NB4 (cell line): ENCODE measurements at regions not wholly inside any gene's neighbourhood (a gene's known extent, or its start where the extent isn't known, plus 50 kb on each side); places are given as distances from the start of the nearest gene placed in this dataset.
"Not testable (repeated sequence)": the region's sequence is repeated elsewhere in the genome, so short reads cannot be mapped to it uniquely, and the experiment has no call there.

Experiments used
- DNase-seq: peaks from one replicate; pipeline ENCODE4 v3.0.0; 2010; ENCODE audit warnings: low read depth
- H3K4me3 ChIP-seq: one replicate; pipeline ENCODE4 v1.5.1; 2011; ENCODE audit warnings: mild to moderate bottlenecking, low read depth, low read length, moderate library complexity
- MYC ChIP-seq: IDR thresholded peaks from 2 replicates; pipeline ENCODE4 v1.6.1; 2011; ENCODE audit warnings: low read depth, low read length
- POLR2A ChIP-seq: IDR thresholded peaks from 2 replicates; pipeline ENCODE4 v1.6.1; 2011; ENCODE audit warnings: mild to moderate bottlenecking; ENCODE audit not compliant: insufficient read length; ENCODE audit errors: extremely low read depth
- TF ChIP-seq, protein P1 (sequence below): IDR thresholded peaks from 2 replicates; pipeline ENCODE4 v1.6.1; 2011; ENCODE audit warnings: low read depth, low read length
- TF ChIP-seq, protein P2 (sequence below): IDR thresholded peaks from one replicate; pipeline ENCODE4 v1.5.1; 2012; ENCODE audit warnings: low read depth, low read length

DNA sequence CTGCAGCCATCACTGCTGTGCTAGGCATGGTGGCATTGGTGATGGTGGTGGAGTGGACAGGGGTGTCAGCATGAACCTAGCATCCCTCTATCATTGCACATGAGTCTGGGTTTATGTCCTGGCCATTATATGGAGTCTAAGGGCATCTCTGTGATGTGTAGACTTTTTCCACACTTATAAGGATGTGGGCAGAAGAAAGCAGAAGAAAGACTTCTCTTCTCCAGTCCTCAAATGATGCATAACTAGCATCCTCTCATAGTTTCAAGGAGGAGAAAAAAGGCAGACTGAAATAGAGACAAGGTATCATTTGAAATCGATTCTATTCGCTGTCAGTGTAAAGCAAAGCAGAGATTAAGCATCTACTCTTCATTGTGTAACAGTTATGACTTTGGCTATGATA, 140.0 kb upstream of the ATXN1 start:
- TF ChIP-seq POLR2A (no peak), MYC (no peak)
- TF ChIP-seq, protein P1, sequence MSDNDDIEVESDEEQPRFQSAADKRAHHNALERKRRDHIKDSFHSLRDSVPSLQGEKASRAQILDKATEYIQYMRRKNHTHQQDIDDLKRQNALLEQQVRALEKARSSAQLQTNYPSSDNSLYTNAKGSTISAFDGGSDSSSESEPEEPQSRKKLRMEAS, result no peak
- TF ChIP-seq, protein P2, sequence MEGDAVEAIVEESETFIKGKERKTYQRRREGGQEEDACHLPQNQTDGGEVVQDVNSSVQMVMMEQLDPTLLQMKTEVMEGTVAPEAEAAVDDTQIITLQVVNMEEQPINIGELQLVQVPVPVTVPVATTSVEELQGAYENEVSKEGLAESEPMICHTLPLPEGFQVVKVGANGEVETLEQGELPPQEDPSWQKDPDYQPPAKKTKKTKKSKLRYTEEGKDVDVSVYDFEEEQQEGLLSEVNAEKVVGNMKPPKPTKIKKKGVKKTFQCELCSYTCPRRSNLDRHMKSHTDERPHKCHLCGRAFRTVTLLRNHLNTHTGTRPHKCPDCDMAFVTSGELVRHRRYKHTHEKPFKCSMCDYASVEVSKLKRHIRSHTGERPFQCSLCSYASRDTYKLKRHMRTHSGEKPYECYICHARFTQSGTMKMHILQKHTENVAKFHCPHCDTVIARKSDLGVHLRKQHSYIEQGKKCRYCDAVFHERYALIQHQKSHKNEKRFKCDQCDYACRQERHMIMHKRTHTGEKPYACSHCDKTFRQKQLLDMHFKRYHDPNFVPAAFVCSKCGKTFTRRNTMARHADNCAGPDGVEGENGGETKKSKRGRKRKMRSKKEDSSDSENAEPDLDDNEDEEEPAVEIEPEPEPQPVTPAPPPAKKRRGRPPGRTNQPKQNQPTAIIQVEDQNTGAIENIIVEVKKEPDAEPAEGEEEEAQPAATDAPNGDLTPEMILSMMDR, result no peak
- no peak for DNase-seq
- no peak overlapping the region for H3K4me3 ChIP-seq

DNA sequence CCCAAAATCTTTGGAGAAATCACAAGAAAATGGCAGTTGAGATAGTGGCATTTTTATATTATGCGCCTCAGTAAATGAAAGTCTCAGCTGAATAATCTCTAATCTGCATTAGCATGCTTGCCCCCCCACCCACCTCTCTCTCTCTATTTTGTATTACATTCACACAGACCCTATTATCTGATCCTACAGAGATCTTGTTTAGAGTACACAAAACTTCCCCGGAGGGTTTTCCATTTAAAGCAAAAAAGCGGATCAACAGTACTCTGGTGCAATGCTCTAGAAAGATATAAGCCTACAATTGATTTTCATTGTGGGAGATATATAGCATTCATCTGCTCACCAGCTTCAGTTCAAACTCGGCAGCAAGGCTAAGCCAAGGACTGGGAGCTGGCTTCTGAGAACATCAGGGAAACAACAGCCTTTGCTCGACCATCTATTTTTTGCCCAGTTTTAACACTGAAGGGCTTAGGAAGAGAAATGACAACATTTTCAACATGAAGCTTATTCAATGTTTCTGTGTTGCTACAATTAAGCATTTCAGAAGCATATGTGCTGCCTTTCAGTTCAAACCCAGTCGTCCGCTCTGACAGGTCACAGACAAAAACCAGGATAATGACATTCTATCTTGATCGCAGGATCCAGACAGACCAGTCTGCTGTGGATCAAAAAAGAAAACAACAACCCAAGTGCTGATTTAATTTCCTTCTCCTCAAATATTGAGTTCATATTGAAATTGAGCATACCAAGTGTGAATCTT, 137.6 kb upstream of the ATXN1 start:
- no peak for TF ChIP-seq POLR2A
- TF ChIP-seq, protein P1, result no peak
- TF ChIP-seq MYC, result no peak
- TF ChIP-seq, protein P2, result no peak
- H3K4me3 ChIP-seq, result no peak overlapping the region
- no peak for DNase-seq

DNA sequence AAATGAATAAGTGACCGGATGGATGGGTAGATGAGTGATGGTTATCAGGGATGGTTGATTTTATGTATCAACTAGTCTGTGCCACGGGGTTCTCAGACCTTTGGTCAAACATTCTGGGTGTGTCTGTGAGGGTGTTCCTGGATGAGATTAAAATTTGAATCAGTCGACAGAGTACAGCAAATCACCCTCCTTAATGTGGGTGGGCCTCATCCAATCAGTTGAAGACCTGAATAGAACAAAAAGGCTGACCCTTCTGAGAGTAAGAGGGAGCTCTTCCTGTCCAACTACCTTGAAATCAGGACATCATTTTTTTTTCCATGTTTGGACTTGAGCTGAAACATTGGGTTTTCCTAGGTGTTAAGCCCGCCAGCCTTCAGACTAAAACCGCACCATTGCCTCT, 136.4 kb upstream of the ATXN1 start:
- DNase-seq, result no peak
- TF ChIP-seq, protein P2, result no peak
- TF ChIP-seq, protein P1, result no peak
- TF ChIP-seq POLR2A (no peak), MYC (no peak)
- H3K4me3 ChIP-seq, result no peak overlapping the region

DNA sequence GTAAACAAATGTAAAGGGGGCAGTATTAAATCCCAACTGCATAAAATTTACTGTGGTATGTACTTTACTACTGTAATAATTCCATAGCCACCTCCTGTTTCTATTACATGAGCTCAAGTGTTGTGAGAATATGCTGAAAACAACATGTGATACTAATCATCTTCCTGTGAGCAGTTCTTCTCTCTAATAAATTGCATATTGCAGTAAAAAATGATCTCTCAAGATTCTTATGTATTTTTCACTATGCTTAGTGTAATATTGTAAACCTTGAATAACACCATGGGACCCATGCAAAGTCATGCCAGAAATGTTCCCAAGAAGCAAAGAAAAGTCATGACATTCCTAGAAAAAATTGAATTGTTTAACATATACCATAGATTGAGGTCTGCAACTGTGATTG, 133.0 kb upstream of the ATXN1 start:
- no peak overlapping the region for H3K4me3 ChIP-seq
- no peak for DNase-seq
- TF ChIP-seq, protein P2, result no peak
- no peak for TF ChIP-seq MYC

DNA sequence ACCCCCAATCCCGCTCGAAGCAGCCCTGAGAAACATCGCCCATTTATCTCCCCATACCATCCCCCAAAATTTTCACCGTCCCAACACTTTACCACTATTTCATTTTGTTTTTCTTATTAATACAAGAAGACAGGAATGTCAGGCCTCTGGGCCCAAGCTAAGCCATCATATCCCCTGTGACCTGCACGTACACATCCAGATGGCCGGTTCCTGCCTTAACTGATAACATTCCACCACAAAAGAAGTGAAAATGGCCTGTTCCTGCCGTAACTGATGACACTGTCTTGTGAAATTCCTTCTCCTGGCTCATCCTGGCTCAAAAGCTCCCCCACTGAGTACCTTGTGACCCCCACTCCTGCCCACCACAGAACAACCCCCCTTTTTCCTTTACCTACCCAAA, 129.8 kb upstream of the ATXN1 start:
- not testable (repeated sequence) for H3K4me3 ChIP-seq, DNase-seq

DNA sequence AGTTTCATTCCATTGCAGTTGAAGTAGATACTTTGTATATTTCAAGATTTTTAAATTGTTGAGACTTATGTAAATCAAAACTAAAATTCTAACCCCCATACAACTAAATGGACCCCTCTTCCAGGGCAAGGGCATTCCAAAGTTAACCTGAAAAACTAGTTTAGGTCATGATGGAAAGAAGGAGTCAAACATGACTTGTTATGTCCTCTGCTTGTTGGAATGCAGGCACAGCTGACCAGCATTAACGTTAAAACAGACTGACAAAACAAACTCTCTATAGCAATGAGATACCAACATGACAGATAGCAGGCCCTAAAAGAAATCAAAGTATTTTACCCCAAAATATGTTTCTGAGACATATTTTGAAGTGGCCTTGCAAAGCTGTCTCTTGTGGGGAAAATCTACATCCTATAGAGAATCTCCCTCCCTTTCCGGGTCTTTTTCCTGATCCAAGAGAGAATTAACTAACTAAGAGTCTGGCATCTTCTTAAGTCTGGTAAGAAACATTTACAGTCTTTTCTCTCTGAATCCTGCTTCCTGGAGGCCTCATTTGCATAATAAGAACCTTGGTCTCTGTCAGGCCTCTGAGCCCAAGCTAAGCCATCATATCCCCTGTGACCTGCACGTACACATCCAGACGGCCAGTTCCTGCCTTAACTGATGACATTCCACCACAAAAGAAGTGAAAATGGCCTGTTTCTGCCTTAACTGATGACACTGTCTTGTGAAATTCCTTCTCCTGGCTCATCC, 124.3 kb upstream of the ATXN1 start:
- H3K4me3 ChIP-seq, result no peak overlapping the region
- TF ChIP-seq MYC (no peak), POLR2A (no peak)
- TF ChIP-seq, protein P2, result no peak
- TF ChIP-seq, protein P1, result no peak
- no peak for DNase-seq
